GM23338 (cell line): ENCODE measurements at regions not wholly inside any gene's neighbourhood (a gene's known extent, or its start where the extent isn't known, plus 50 kb on each side); places are given as distances from the start of the nearest gene placed in this dataset.

Experiments
- ATAC-seq: fragments of 200-7000 bp; cut with Tn5 transposase; 3 replicates; pipeline ENCODE4 v1.9.1; 2020
- DNase-seq: peaks from one replicate; pipeline ENCODE4 v3.0.0-alpha.2; 2015; ENCODE audit warnings: low spot score
- H2AFZ ChIP-seq: fragments of 200-600 bp; sonication (generic); 2 replicates; pipeline ENCODE4 v1.8.0; 2016; ENCODE audit warnings: antibody characterized with exemption, mild to moderate bottlenecking, moderate library complexity
- H3F3A ChIP-seq: fragments of 200-600 bp; sonication (generic); replicated peaks from 2 replicates; pipeline ENCODE4 v1.8.0; 2017; ENCODE audit warnings: antibody characterized with exemption, mixed run types, low read depth
- H3K27ac ChIP-seq: fragments of 200-600 bp; sonication (generic); 2 replicates; pipeline ENCODE4 v1.6.1; 2016; ENCODE audit warnings: low read depth
- H3K27me3 ChIP-seq: fragments of 200-600 bp; sonication (generic); 2 replicates; pipeline ENCODE4 v1.8.0; 2016; ENCODE audit warnings: mild to moderate bottlenecking, mixed run types, moderate library complexity; ENCODE audit not compliant: insufficient read depth
- H3K36me3 ChIP-seq: fragments of 200-600 bp; sonication (generic); 2 replicates; pipeline ENCODE4 v1.8.0; 2016; ENCODE audit warnings: mild to moderate bottlenecking; ENCODE audit not compliant: insufficient read depth
- H3K4me1 ChIP-seq: fragments of 200-600 bp; sonication (generic); 2 replicates; pipeline ENCODE4 v1.8.0; 2016; ENCODE audit warnings: mild to moderate bottlenecking, moderate library complexity; ENCODE audit not compliant: insufficient read depth
- H3K4me2 ChIP-seq: fragments of 200-600 bp; sonication (generic); 2 replicates; pipeline ENCODE4 v1.7.1; 2017; ENCODE audit warnings: mixed run types
- H3K4me3 ChIP-seq: fragments of 200-600 bp; sonication (generic); 2 replicates; pipeline ENCODE4 v1.6.1; 2016; ENCODE audit warnings: mixed run types
- H3K79me2 ChIP-seq: fragments of 200-600 bp; sonication (generic); replicated peaks from 2 replicates; pipeline ENCODE4 v1.8.0; 2017; ENCODE audit warnings: mild to moderate bottlenecking; ENCODE audit not compliant: insufficient read depth
- H3K9me2 ChIP-seq: fragments of 200-600 bp; sonication (generic); 2 replicates; pipeline ENCODE4 v1.8.0; 2017; ENCODE audit not compliant: insufficient read depth
- H4K20me1 ChIP-seq: fragments of 200-600 bp; sonication (generic); replicated peaks from 2 replicates; pipeline ENCODE4 v1.8.0; 2017; ENCODE audit warnings: mild to moderate bottlenecking; ENCODE audit not compliant: insufficient read depth
- H3K27ac Mint-ChIP-seq: 2 replicates; pipeline ENCODE4 v1.8.0; 2020; ENCODE audit warnings: inconsistent platforms, mild to moderate bottlenecking, moderate library complexity, mixed read lengths
- H3K27me3 Mint-ChIP-seq: 3 replicates; pipeline ENCODE4 v1.8.0; 2022; ENCODE audit warnings: low read depth, mild to moderate bottlenecking, moderate library complexity, mixed read lengths, inconsistent platforms; ENCODE audit not compliant: insufficient read depth, poor library complexity
- H3K36me3 Mint-ChIP-seq: 3 replicates; pipeline ENCODE4 v1.8.0; 2021; ENCODE audit warnings: low read depth, mild to moderate bottlenecking, inconsistent platforms, moderate library complexity, mixed read lengths
- H3K4me1 Mint-ChIP-seq: 3 replicates; pipeline ENCODE4 v1.8.0; 2020; ENCODE audit warnings: mild to moderate bottlenecking, inconsistent platforms, mixed read lengths
- H3K4me3 Mint-ChIP-seq: 3 replicates; pipeline ENCODE4 v1.8.0; 2021; ENCODE audit warnings: moderate library complexity, mild to moderate bottlenecking, inconsistent platforms, mixed read lengths
- H3K9me3 Mint-ChIP-seq: 3 replicates; pipeline ENCODE4 v1.8.0; 2020; ENCODE audit warnings: moderate library complexity, mild to moderate bottlenecking, inconsistent platforms, mixed read lengths
- CREB1 ChIP-seq: fragments of 250-450 bp; sonication (Bioruptor Pico); IDR thresholded peaks from 2 replicates; pipeline ENCODE4 v1.5.0; 2020; ENCODE audit warnings: low read depth, mild to moderate bottlenecking, moderate library complexity
- ETS1 ChIP-seq: IDR thresholded peaks from 2 replicates; pipeline ENCODE4 v1.6.1; 2016; ENCODE audit warnings: antibody characterized with exemption
- EZH2 ChIP-seq: fragments of 200-600 bp; sonication (generic); IDR thresholded peaks from one replicate; pipeline ENCODE4 v1.8.0; 2017; ENCODE audit warnings: antibody characterized with exemption, mild to moderate bottlenecking, low read depth; ENCODE audit not compliant: unreplicated experiment
- JUNB ChIP-seq: IDR thresholded peaks from one replicate; pipeline ENCODE4 v1.6.1; 2016; ENCODE audit warnings: antibody characterized with exemption; ENCODE audit not compliant: unreplicated experiment
- NANOG ChIP-seq: IDR thresholded peaks from 2 replicates; pipeline ENCODE4 v1.6.1; 2016; ENCODE audit warnings: antibody characterized with exemption, borderline replicate concordance
- POLR2AphosphoS5 ChIP-seq: IDR thresholded peaks from 2 replicates; pipeline ENCODE4 v1.6.1; 2016; ENCODE audit warnings: antibody characterized with exemption, low read depth
- STAT1 ChIP-seq: IDR thresholded peaks from one replicate; pipeline ENCODE4 v1.6.1; 2016; ENCODE audit warnings: antibody characterized with exemption; ENCODE audit not compliant: unreplicated experiment
- ZNF114 ChIP-seq: fragments of 250-450 bp; sonication (Bioruptor Pico); IDR thresholded peaks from 2 replicates; pipeline ENCODE4 v1.5.0; 2020; ENCODE audit warnings: mild to moderate bottlenecking, moderate library complexity
- ZNF331 ChIP-seq: fragments of 250-450 bp; sonication (Bioruptor Pico); IDR thresholded peaks from 2 replicates; pipeline ENCODE4 v1.5.0; 2020; ENCODE audit warnings: low read depth, mild to moderate bottlenecking, moderate library complexity
- TF ChIP-seq, protein P1 (sequence below): IDR thresholded peaks from one replicate; pipeline ENCODE4 v1.6.1; 2018; ENCODE audit warnings: antibody characterized with exemption; ENCODE audit not compliant: unreplicated experiment
- TF ChIP-seq, protein P2 (sequence below), 2 experiments: fragments of 200-600 bp in 1 of 2; sonication (generic) in 1 of 2; conservative IDR thresholded peaks; 2 replicates each; pipeline versions ENCODE4 v1.5.1 to v1.6.1; 2016 to 2017; ENCODE audit warnings: antibody characterized with exemption in 2 of 2, low read depth in 2 of 2, mild to moderate bottlenecking in 2 of 2, moderate library complexity in 1 of 2

DNA sequence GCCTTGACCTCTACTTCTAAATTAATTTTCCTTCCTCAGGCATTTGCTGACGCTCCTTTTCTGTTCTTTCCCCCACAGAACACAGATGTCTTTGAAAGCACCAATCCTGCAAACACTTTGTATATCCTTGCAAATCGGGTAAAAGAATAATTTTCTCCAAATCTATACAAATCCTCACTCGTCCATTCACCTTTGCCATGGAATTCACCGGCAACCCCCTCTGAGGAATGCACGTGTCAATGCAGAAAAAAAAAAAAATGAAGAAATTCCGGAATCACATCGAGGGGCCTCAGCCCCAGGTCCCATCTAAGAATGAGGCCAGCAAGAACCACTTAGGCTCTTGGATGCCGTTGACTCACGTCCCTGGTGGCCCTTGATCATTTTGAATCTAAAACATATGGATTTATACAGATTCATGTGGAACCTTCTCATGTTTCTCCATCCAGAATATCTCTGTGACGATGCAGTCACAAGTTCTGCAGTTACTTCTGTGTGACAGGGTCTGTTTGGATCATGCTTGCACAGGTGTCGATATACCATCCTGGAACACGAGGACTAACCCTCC lies 136.9 kb downstream of the RBFOX3 start (continued):
- no peak for TF ChIP-seq ZNF331 (CRISPR knock-in tag)
- TF ChIP-seq CREB1 (CRISPR knock-in tag) = no peak
- TF ChIP-seq ZNF114 (CRISPR knock-in tag) = no peak
- TF ChIP-seq JUNB = no peak
- no peak for TF ChIP-seq EZH2
- TF ChIP-seq, protein P1, sequence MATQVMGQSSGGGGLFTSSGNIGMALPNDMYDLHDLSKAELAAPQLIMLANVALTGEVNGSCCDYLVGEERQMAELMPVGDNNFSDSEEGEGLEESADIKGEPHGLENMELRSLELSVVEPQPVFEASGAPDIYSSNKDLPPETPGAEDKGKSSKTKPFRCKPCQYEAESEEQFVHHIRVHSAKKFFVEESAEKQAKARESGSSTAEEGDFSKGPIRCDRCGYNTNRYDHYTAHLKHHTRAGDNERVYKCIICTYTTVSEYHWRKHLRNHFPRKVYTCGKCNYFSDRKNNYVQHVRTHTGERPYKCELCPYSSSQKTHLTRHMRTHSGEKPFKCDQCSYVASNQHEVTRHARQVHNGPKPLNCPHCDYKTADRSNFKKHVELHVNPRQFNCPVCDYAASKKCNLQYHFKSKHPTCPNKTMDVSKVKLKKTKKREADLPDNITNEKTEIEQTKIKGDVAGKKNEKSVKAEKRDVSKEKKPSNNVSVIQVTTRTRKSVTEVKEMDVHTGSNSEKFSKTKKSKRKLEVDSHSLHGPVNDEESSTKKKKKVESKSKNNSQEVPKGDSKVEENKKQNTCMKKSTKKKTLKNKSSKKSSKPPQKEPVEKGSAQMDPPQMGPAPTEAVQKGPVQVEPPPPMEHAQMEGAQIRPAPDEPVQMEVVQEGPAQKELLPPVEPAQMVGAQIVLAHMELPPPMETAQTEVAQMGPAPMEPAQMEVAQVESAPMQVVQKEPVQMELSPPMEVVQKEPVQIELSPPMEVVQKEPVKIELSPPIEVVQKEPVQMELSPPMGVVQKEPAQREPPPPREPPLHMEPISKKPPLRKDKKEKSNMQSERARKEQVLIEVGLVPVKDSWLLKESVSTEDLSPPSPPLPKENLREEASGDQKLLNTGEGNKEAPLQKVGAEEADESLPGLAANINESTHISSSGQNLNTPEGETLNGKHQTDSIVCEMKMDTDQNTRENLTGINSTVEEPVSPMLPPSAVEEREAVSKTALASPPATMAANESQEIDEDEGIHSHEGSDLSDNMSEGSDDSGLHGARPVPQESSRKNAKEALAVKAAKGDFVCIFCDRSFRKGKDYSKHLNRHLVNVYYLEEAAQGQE = no peak
- no peak for TF ChIP-seq POLR2AphosphoS5

GRCh38 chr17:79473111-79473875 lies 137.6 kb downstream of the RBFOX3 start:
- DNase-seq (no peak), ATAC-seq (no peak)
- Histone ChIP-seq H3K4me1 (no peaks in the 10 kb centered on the region), H3F3A (no peaks in the 10 kb centered on the region), H2AFZ (no peak overlapping the region), H3K36me3 (no peaks in the 10 kb centered on the region), H3K4me2 (no peak overlapping the region), H3K79me2 (no peaks in the 10 kb centered on the region), H3K4me3 (no peak overlapping the region), H3K27me3 (no peaks in the 10 kb centered on the region), H4K20me1 (no peaks in the 10 kb centered on the region), H3K9me2 (no peaks in the 10 kb centered on the region), H3K27ac (no peak overlapping the region)
- no peak overlapping the region for H3K27ac Mint-ChIP-seq
- no peaks in the 10 kb centered on the region; the same call in 2 of the 3 replicates for H3K9me3 Mint-ChIP-seq
- peaks cover 7% of the 10 kb centered on the region for H3K4me1 Mint-ChIP-seq
- H3K27me3 Mint-ChIP-seq = peaks cover 4% of the 10 kb centered on the region
- no peaks in the 10 kb centered on the region for H3K36me3 Mint-ChIP-seq
- no peak overlapping the region for H3K4me3 Mint-ChIP-seq
- TF ChIP-seq JUNB (no peak), EZH2 (no peak), ZNF114 (CRISPR knock-in tag) (no peak), ETS1 (no peak), NANOG (no peak), CREB1 (CRISPR knock-in tag) (no peak), ZNF331 (CRISPR knock-in tag) (no peak), STAT1 (no peak)
- TF ChIP-seq, protein P2, sequence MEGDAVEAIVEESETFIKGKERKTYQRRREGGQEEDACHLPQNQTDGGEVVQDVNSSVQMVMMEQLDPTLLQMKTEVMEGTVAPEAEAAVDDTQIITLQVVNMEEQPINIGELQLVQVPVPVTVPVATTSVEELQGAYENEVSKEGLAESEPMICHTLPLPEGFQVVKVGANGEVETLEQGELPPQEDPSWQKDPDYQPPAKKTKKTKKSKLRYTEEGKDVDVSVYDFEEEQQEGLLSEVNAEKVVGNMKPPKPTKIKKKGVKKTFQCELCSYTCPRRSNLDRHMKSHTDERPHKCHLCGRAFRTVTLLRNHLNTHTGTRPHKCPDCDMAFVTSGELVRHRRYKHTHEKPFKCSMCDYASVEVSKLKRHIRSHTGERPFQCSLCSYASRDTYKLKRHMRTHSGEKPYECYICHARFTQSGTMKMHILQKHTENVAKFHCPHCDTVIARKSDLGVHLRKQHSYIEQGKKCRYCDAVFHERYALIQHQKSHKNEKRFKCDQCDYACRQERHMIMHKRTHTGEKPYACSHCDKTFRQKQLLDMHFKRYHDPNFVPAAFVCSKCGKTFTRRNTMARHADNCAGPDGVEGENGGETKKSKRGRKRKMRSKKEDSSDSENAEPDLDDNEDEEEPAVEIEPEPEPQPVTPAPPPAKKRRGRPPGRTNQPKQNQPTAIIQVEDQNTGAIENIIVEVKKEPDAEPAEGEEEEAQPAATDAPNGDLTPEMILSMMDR (conservative IDR thresholded peaks at IDR 0.05; ENCODE audit: low read depth in 2 of 2) = no peak
- TF ChIP-seq, protein P1 = no peak
